SU-DHL-6 (cell line): ENCODE measurements at regions not wholly inside any gene's neighbourhood (a gene's known extent, or its start where the extent isn't known, plus 50 kb on each side); places are given as distances from the start of the nearest gene placed in this dataset.

ENCODE experiments used
- H2AFZ ChIP-seq: fragments of 200-600 bp; sonication (generic); 2 replicates; pipeline ENCODE4 v1.6.1; 2014; ENCODE audit warnings: low read depth, mild to moderate bottlenecking, moderate library complexity, mixed read lengths, antibody characterized with exemption, low read length; ENCODE audit not compliant: severe bottlenecking
- H3F3A ChIP-seq: fragments of 200-600 bp; shearing (Covaris generic); 2 replicates; pipeline ENCODE4 v1.6.0; 2016; ENCODE audit warnings: antibody characterized with exemption, mild to moderate bottlenecking; ENCODE audit not compliant: insufficient read depth
- H3K27ac ChIP-seq: fragments of 200-600 bp; sonication (generic); 2 replicates; pipeline ENCODE4 v1.5.1; 2016; ENCODE audit warnings: low read depth, mild to moderate bottlenecking, low read length, moderate library complexity, mixed read lengths
- H3K27me3 ChIP-seq: fragments of 200-600 bp; sonication (generic), shearing (Covaris generic); 2 replicates; pipeline ENCODE4 v1.6.0; 2014; ENCODE audit warnings: mild to moderate bottlenecking, low read length
- H3K36me3 ChIP-seq: fragments of 200-600 bp; sonication (generic); 2 replicates; pipeline ENCODE4 v1.6.1; 2014; ENCODE audit warnings: mild to moderate bottlenecking, low read length, mixed read lengths
- H3K4me2 ChIP-seq: fragments of 300-600, 200-600 bp; shearing (Covaris generic), sonication (generic); 2 replicates; pipeline ENCODE4 v1.6.0; 2014; ENCODE audit warnings: low read length, low read depth, mild to moderate bottlenecking; ENCODE audit not compliant: poor library complexity, severe bottlenecking
- H3K4me3 ChIP-seq: fragments of 200-600 bp; sonication (generic); 2 replicates; pipeline ENCODE4 v1.5.1; 2014; ENCODE audit warnings: antibody characterized with exemption, low read length, mild to moderate bottlenecking, mixed read lengths; ENCODE audit not compliant: insufficient read depth, poor library complexity, severe bottlenecking
- H3K79me2 ChIP-seq: fragments of 200-600 bp; sonication (generic); 2 replicates; pipeline ENCODE4 v1.6.1; 2014; ENCODE audit warnings: mild to moderate bottlenecking, low read length, moderate library complexity; ENCODE audit not compliant: insufficient read depth
- H3K9ac ChIP-seq: fragments of 200-600 bp; sonication (generic); 2 replicates; pipeline ENCODE4 v1.7.0; 2014; ENCODE audit warnings: mild to moderate bottlenecking, low read length
- H3K9me2 ChIP-seq: fragments of 200-600 bp; sonication (generic); replicated peaks from 2 replicates; pipeline ENCODE4 v1.6.1; 2014; ENCODE audit warnings: low read length; ENCODE audit not compliant: insufficient read depth
- H3K9me3 ChIP-seq: fragments of 200-600 bp; sonication (generic); 2 replicates; pipeline ENCODE4 v1.6.1; 2014; ENCODE audit warnings: low read length, mixed read lengths; ENCODE audit not compliant: insufficient read depth
- H4K20me1 ChIP-seq: fragments of 200-600 bp; sonication (generic); 2 replicates; pipeline ENCODE4 v1.6.1; 2014; ENCODE audit warnings: low read depth, mild to moderate bottlenecking, antibody characterized with exemption, low read length, moderate library complexity, mixed read lengths
- EZH2phosphoT487 ChIP-seq: fragments of 200-600 bp; sonication (generic), shearing (Covaris generic); conservative IDR thresholded peaks from 2 replicates; pipeline ENCODE4 v1.6.1; 2018; ENCODE audit warnings: mild to moderate bottlenecking, antibody characterized with exemption, low read length, moderate library complexity, mixed read lengths
- TF ChIP-seq, protein P1 (sequence below): fragments of 200-600 bp; sonication (generic); IDR thresholded peaks from one replicate; pipeline ENCODE4 v1.5.1; 2017; ENCODE audit warnings: antibody characterized with exemption, mild to moderate bottlenecking, low read length, moderate library complexity; ENCODE audit not compliant: insufficient read depth, poor library complexity, severe bottlenecking

DNA sequence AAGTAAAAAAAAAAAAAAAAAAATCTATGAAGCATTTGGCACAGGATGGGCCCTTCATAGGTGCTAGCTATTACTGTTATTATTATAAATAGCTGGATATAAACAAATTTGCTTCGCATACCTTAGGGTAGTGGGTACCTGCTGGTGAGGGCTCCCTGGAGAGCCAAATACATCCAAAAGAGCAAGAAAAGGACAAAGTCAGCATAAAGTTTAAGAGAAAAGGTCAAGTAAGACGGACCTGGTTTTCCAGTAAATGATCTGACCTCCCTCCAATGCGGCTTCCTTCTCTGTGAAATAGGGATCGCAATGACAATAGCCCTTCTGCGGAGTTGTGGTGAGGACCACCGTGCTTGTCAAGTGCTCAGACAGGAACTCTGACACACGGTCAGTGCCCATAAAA lies 214.5 kb downstream of the SNX10 start:
- TF ChIP-seq, protein P1, sequence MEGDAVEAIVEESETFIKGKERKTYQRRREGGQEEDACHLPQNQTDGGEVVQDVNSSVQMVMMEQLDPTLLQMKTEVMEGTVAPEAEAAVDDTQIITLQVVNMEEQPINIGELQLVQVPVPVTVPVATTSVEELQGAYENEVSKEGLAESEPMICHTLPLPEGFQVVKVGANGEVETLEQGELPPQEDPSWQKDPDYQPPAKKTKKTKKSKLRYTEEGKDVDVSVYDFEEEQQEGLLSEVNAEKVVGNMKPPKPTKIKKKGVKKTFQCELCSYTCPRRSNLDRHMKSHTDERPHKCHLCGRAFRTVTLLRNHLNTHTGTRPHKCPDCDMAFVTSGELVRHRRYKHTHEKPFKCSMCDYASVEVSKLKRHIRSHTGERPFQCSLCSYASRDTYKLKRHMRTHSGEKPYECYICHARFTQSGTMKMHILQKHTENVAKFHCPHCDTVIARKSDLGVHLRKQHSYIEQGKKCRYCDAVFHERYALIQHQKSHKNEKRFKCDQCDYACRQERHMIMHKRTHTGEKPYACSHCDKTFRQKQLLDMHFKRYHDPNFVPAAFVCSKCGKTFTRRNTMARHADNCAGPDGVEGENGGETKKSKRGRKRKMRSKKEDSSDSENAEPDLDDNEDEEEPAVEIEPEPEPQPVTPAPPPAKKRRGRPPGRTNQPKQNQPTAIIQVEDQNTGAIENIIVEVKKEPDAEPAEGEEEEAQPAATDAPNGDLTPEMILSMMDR: no peak
- TF ChIP-seq EZH2phosphoT487: no peak
- Histone ChIP-seq H3K9me2 (no peaks in the 10 kb centered on the region), H4K20me1 (no peaks in the 10 kb centered on the region), H2AFZ (no peak overlapping the region), H3K36me3 (no peaks in the 10 kb centered on the region), H3K27me3 (no peaks in the 10 kb centered on the region), H3K79me2 (no peaks in the 10 kb centered on the region), H3K9ac (no peak overlapping the region), H3K4me3 (no peak overlapping the region), H3K4me2 (no peak overlapping the region), H3K27ac (no peak overlapping the region), H3F3A (no peaks in the 10 kb centered on the region), H3K9me3 (no peaks in the 10 kb centered on the region)

DNA sequence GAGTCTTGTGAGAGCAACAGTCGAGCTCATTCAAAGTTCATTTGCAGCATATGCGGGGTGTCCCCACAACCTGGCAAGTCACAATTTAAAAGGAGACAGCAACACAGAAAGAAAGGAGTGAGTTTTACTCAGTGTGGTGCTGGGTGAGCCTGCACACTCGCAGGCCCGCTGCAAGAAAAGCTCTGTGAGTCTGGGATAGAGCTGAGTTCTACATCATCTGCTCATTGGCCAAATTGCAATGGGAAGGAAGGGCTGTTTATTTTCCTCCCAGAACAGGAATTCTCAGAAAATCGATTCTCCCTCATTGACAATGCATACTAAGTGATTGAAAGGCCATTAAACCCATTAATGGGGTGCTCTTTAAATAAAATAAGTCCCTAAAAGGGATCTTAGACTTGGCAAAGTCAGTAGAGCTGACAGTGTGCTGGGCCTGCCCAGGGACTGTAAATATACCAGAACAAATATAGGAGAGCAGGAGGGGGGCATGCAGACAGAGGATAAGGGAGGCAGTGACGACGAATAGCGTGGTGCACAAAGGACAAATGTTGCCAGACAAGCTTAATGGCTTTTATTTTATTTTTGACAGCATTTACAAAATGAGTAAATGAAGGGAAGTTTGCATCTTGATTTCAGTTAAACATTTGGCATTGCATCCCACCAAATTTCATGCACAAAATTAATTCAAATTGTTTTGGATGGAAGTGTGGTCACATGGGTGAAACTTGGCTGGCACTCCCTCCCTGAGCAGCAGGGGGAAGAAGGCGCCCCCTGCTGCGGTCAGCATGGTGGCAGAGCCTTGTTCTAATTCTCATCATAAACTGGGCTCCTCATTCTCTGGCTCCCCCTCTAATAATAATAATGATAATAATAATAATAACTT lies 215.7 kb downstream of the SNX10 start:
- Histone ChIP-seq H4K20me1 (no peaks in the 10 kb centered on the region), H2AFZ (no peak overlapping the region), H3F3A (no peaks in the 10 kb centered on the region), H3K27ac (no peak overlapping the region), H3K4me3 (no peak overlapping the region), H3K9ac (no peak overlapping the region), H3K79me2 (no peaks in the 10 kb centered on the region), H3K9me2 (no peaks in the 10 kb centered on the region), H3K36me3 (no peaks in the 10 kb centered on the region), H3K4me2 (no peak overlapping the region), H3K27me3 (no peaks in the 10 kb centered on the region), H3K9me3 (no peaks in the 10 kb centered on the region)
- TF ChIP-seq, protein P1: peak; percentile 8
- no peak for TF ChIP-seq EZH2phosphoT487

- no peaks in the 10 kb centered on the region for H3K27me3 ChIP-seq
- H2AFZ ChIP-seq: no peak overlapping the region
- H3K36me3 ChIP-seq: no peaks in the 10 kb centered on the region
- no peaks in the 10 kb centered on the region for H3K79me2 ChIP-seq
- H3K9me3 ChIP-seq: no peaks in the 10 kb centered on the region
- TF ChIP-seq EZH2phosphoT487: no peak
- H4K20me1 ChIP-seq: no peaks in the 10 kb centered on the region
- H3F3A ChIP-seq: no peaks in the 10 kb centered on the region
- H3K27ac ChIP-seq: no peak overlapping the region
- H3K4me3 ChIP-seq: no peak overlapping the region
- no peak overlapping the region for H3K9ac ChIP-seq
- peak overlapping the region; percentile 20 for H3K4me2 ChIP-seq
- no peaks in the 10 kb centered on the region for H3K9me2 ChIP-seq
Measured at GRCh38 chr7:26508481-26508880, 216.8 kb downstream of the SNX10 start.

DNA sequence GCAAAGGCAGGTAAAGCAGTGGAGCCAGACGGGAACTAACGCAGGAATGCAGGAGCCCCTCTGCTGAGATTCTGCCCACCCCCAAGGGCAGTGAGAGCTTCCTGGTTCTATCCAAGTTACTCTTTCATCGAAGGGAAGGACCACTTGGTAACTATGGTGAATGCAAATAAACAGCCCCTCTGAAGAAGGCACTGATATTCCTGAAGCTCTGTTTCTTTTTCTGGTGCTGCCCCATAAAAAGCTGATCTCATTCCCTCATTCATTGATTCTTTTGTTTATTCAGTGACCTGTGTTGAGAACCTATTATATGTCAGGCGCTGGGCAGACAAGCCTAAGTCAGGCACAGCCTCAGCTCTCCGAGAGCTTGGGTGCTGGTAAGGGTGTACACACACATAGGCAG lies 217.3 kb downstream of the SNX10 start:
- no peak overlapping the region for H3K9ac ChIP-seq
- no peaks in the 10 kb centered on the region for H4K20me1 ChIP-seq
- H3K4me3 ChIP-seq: no peak overlapping the region
- no peaks in the 10 kb centered on the region for H3K36me3 ChIP-seq
- no peaks in the 10 kb centered on the region for H3K9me3 ChIP-seq
- no peaks in the 10 kb centered on the region for H3F3A ChIP-seq
- H3K4me2 ChIP-seq: no peak overlapping the region
- TF ChIP-seq, protein P1: no peak
- no peak for TF ChIP-seq EZH2phosphoT487
- H3K79me2 ChIP-seq: no peaks in the 10 kb centered on the region
- no peak overlapping the region for H2AFZ ChIP-seq
- H3K27ac ChIP-seq: no peak overlapping the region
- H3K27me3 ChIP-seq: no peaks in the 10 kb centered on the region
- H3K9me2 ChIP-seq: no peaks in the 10 kb centered on the region
